ENCODE measurements at regions not wholly inside any gene's neighbourhood (a gene's known extent, or its start where the extent isn't known, plus 50 kb on each side); places are given as distances from the start of the nearest gene placed in this dataset.

- WGBS, 2 experiments (ENCODE audit: extremely low coverage in 2 of 2, insufficient read length in 1 of 2), result no CpG with 5 or more reads among the region's 2 CpGs
- TF ChIP-seq RFX5 (IDR thresholded peaks at IDR 0.05; ENCODE audit: low read depth, low read length) (no peak), USF2 (IDR thresholded peaks at IDR 0.05; ENCODE audit: low read depth, low read length) (no peak), MAZ (IDR thresholded peaks at IDR 0.05; ENCODE audit: borderline replicate concordance, low read depth, low read length) (no peak), MAFK (IDR thresholded peaks at IDR 0.05; ENCODE audit: low read depth, low read length) (no peak), CTCF (conservative IDR thresholded peaks at IDR 0.05; ENCODE audit: low read depth, low read length) (no peak), ELK1 (IDR thresholded peaks at IDR 0.05; ENCODE audit: borderline replicate concordance, low read depth, low read length) (no peak), RAD21 (IDR thresholded peaks at IDR 0.05; ENCODE audit: low read length) (no peak), CEBPB (IDR thresholded peaks at IDR 0.05; ENCODE audit: low read depth, low read length) (no peak)
- H3K4ac ChIP-seq (ENCODE audit: low read depth, low read length), result no peak overlapping the region
- no peak overlapping the region for H3K4me2 ChIP-seq (ENCODE audit: low read depth, low read length)
- POLR2A ChIA-PET (ENCODE audit: unreplicated experiment), result no interaction called here
- H2AK5ac ChIP-seq (ENCODE audit: low read depth, low read length), result no peak overlapping the region
- no peak overlapping the region for H4K91ac ChIP-seq (ENCODE audit: insufficient read depth, low read depth, low read length)
- no peak for ATAC-seq (ENCODE audit: low read depth)
- no peaks in the 10 kb centered on the region for H4K20me1 ChIP-seq (ENCODE audit: insufficient read depth, low read length)
- no peak overlapping the region for H2BK20ac ChIP-seq (ENCODE audit: low read depth, low read length)
- no peak overlapping the region for H2AK9ac ChIP-seq (replicated peaks; ENCODE audit: low read depth, low read length, poor library complexity)
- no peaks in the 10 kb centered on the region for H3K79me1 ChIP-seq (ENCODE audit: low read depth in 1 of 2, low read length in 2 of 2)
- H2AFZ ChIP-seq (replicated peaks; ENCODE audit: low read length, poor library complexity), result no peak overlapping the region
- no peak for DNase-seq
- no peak overlapping the region for H2BK15ac ChIP-seq (ENCODE audit: low read depth, low read length)
- H3K27me3 ChIP-seq (ENCODE audit: control insufficient read depth, insufficient read depth, low read length), result no peaks in the 10 kb centered on the region
- dilution Hi-C loops (cut with HindIII; ENCODE audit: low sequenced_read_pairs, unreplicated experiment), result no loop called here
- CTCF ChIA-PET, result no interaction called here
- H2BK5ac ChIP-seq (ENCODE audit: low read depth, low read length, poor library complexity, severe bottlenecking), result no peak overlapping the region
- intact Hi-C loops (cut with micrococcal nuclease), result no loop called here
- in situ Hi-C loops (cut with MboI; ENCODE audit: low sequenced_read_pairs), result no loop called here
- peaks cover 48% of the 10 kb centered on the region for H3K9me3 ChIP-seq (ENCODE audit: control insufficient read depth, insufficient read depth, low read length)
- no peak overlapping the region for H3K23ac ChIP-seq (ENCODE audit: low read depth, low read length)
- H3K14ac ChIP-seq (replicated peaks; ENCODE audit: low read depth, low read length), result no peak overlapping the region
- no peak overlapping the region for H3K18ac ChIP-seq (ENCODE audit: low read depth, low read length)
- no peak overlapping the region for H2BK120ac ChIP-seq (ENCODE audit: low read depth, low read length)
- no peak overlapping the region for H3K27ac ChIP-seq (ENCODE audit: insufficient read depth, low read length)
- peaks cover 16% of the 10 kb centered on the region for H3K36me3 ChIP-seq (ENCODE audit: control insufficient read depth, insufficient read depth, low read length)
- no peak overlapping the region for H4K5ac ChIP-seq (ENCODE audit: low read depth, low read length)
- no peak overlapping the region for H4K8ac ChIP-seq (ENCODE audit: low read depth in 2 of 2, low read length in 2 of 2)
- H3K9me1 ChIP-seq (ENCODE audit: insufficient read depth, low read length), result no peaks in the 10 kb centered on the region
- no peak overlapping the region for H3K9ac ChIP-seq (ENCODE audit: low read depth, low read length)
- H3K56ac ChIP-seq (ENCODE audit: extremely low read depth, insufficient read depth, low read length), result no peak overlapping the region
- no TSS peak for BruUV-seq (replicated peaks)
- no peaks in the 10 kb centered on the region for H3K4me1 ChIP-seq (ENCODE audit: control insufficient read depth, insufficient read depth, low read length)
- H3K4me3 ChIP-seq (ENCODE audit: insufficient read depth, low read depth, low read length), result no peak overlapping the region
Measured at GRCh38 chr10:42519079-42519478, 119.3 kb downstream of the ZNF33B start.
